Hypothalamus (tissue), 51 donors: ENCODE measurements at regions not wholly inside any gene's neighbourhood (a gene's known extent, or its start where the extent isn't known, plus 50 kb on each side); places are given as distances from the start of the nearest gene placed in this dataset.

Source experiments
- DNase-seq, 51 donors: peaks; one replicate each; lab custom pipeline; 2025; lab: John Stamatoyannopoulos, UW

- DNase-seq = no peak
Measured at GRCh38 chr3:101172516-101172915, 147.9 kb downstream of the IMPG2 start.

- DNase-seq = no peak
Measured at GRCh38 chr3:101171681-101172191, 148.6 kb downstream of the IMPG2 start.

- no peak for DNase-seq
Measured at GRCh38 chr3:101170806-101171558, 149.4 kb downstream of the IMPG2 start.

DNA sequence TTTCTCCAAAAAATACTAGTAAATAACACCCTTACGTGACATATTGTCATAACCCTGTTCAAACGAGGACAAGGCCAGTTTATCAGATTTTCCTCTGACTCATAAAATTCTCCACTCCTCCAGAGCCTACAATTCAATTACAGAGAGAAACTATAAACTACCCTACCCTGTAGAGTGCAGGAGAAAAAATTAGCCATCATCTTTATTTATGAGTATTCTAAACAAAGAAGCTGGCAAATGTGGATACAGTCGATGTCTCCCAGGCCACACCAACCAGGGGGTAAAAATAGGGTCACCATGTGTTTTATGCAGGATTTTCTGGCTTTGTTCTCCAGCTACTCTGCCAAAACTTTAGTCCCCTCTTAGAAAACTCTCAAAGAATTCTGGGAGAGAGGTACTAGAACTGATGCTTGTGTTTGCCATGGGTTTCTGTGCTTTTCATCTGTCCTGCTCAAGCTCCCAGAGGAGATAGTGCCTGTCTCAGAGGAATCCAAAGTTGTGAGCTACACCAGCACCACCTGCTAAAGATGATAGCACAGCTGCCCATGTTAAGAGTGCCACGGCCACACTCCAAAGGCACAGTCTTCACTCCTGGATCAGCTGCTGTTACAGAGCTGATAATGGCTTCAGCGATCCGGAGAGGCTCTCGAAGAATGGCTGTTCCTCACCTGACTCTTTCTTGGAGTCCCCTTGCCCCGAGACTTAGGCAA is 150.2 kb downstream of the IMPG2 start:
- no peak for DNase-seq

DNA sequence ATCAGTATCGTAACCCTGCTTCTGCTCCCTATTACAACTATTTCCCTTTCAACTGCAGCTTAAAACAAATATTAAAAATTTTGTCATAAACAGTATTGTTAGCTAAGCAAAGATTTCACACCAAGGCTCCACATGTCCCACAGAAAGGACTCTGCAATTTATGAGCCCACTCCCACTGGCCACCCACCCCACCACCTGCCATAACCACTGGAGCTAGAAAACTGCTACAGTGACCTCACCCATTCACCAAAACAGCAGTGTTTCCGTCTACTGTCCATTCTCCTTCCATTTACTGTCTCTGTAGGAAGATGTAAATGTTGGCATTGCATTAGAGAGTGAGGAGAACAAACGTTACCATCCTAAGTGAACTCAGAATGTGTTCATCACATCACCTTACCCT is 150.9 kb downstream of the IMPG2 start:
- DNase-seq = no peak

DNA sequence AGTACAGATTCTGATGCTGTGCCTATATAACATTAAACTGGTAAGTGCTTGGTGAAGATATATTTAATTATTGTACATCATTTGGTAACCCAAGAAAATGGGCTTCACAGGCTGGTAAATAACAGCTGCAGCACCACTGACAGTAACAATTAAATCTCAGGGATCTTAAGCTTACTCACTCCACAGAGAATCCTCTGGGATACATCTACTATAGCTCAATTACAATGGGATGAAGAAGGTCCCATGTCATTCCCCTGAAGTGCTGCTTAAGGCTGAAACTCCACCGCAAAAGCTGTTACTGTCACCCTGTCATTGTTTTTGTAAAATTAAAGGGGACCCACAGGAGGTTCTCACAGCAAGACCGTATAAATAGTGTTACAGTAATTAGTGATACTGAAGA is 153.0 kb downstream of the IMPG2 start:
- no peak for DNase-seq

DNA sequence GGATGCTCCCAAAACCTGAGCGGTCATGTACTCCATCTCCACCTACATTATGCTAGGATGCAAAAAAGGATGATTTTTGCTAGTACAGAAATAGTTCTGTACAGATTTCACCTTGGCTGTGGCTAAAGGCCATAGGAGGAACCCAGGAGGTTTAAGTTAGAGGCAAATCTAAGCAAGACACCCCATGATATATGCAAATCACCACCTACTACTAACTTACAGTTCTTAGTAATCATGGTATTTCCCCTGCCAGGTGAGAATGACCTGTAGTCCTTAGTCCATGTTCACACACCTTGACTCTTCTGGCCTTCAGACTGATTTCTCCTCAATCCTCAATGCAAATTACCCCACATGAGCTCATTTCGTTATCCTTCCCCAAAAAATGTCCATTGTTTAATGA is 154.2 kb downstream of the IMPG2 start:
- DNase-seq = no peak

GRCh38 chr3:101163554-101163953 is 156.8 kb downstream of the IMPG2 start:
- no peak for DNase-seq

- DNase-seq = no peak
Measured at GRCh38 chr3:101159478-101159877, 160.9 kb downstream of the IMPG2 start.

- DNase-seq = no peak
Measured at GRCh38 chr3:101158374-101158773, 162.0 kb downstream of the IMPG2 start.

- no peak for DNase-seq
Measured at GRCh38 chr3:101156787-101157345, 163.5 kb downstream of the IMPG2 start.

GRCh38 chr3:101155825-101156224 is 162.6 kb upstream of the ABI3BP start:
- no peak for DNase-seq

- no peak for DNase-seq
Measured at GRCh38 chr3:101154401-101154800, 161.2 kb upstream of the ABI3BP start.

DNA sequence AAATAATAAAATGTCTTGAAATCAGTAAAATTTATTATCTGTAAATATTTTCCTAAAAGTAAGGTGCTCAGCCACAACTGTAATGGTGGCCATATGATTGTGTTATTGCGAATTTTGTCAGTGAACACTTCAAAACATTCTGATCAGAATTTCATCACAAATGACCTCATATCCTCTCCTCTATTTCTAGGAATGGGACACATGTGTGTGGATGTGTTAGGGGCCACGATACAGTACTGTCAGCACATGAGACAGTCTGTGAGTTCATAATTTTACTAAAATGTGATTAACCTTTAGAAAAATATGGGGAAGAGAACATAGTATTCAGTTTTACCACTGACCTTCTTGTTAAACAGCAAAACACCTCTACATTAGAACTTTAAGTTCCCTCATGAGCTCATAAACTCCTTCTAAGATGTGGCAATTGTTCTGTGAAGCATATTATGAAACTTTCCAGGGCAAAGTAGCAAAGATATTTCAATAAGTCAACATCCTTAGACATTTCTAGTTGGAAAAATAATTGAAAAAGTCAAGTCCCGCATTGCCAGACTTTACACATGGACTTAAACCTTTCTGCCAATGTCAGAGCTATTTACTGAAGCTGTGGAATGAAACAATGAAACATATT is 158.2 kb upstream of the ABI3BP start:
- DNase-seq = no peak

DNA sequence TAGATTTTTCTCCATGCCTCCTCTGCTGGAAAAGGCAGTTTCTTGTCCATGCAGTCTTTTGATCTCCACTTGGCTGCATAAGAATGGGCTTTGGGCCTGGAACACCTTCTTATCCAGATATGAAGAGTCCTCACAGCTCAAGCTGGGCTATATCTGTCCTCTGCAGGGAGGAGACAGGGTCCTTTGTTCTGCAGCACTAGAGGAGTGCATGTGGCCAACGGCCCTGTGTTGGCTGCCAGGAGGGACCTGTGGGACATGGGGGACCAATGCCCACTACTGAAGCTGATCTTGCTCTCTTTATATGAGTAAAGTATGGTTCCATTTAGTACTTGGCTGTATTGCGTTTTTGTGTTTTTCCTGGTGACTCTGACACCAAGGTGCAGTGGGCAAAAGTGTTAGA is 157.3 kb upstream of the ABI3BP start:
- DNase-seq = no peak

- DNase-seq = no peak
Measured at GRCh38 chr3:101149707-101150106, 156.5 kb upstream of the ABI3BP start.

- DNase-seq = no peak
Measured at GRCh38 chr3:101149251-101149650, 156.0 kb upstream of the ABI3BP start.

DNA sequence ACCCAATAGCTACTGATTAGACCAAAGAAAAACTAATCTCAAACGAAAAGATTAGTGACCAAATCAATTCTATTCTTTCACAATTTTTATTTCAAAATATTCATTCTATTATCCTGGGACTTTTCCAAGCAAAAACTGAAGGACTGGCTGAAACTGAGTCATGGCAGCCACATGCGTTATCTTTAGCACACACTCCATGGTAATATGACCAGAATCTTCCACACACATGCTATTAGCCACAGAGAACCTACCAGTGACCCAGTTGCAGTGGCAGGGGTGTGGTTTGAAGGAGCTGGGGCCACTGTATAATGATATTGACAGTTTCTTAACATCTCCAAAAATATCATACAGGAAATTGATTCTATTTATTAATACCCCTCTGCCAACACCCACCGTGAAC is 154.8 kb upstream of the ABI3BP start:
- DNase-seq = no peak

DNA sequence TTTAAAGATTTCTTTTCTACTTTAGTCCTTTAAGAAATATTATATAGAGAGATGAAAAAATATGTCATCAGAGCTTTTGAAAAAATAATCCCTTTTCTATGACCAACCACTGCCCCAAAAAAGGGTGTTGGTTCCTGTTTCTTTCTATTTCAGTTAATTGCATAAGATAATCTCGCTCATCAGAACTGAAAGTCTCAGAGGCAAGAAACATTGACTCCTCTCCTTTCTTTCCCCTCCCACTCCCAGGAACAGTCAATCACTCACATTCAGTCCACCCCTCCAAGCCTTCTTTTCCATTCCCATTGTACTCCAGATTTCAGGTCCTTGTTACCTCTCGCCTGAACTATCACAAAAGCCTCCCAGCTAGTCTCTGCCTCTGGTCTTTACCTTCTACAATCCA is 153.7 kb upstream of the ABI3BP start:
- DNase-seq = no peak

- DNase-seq = no peak
Measured at GRCh38 chr3:101144105-101144504, 150.9 kb upstream of the ABI3BP start.

- DNase-seq = peak in 4 of 51 donors; percentile 1 to 16 (median 9)
Measured at GRCh38 chr3:101143012-101143411, 149.8 kb upstream of the ABI3BP start.
